Peyer's patch (tissue), 4 donors: ENCODE measurements at regions not wholly inside any gene's neighbourhood (a gene's known extent, or its start where the extent isn't known, plus 50 kb on each side); places are given as distances from the start of the nearest gene placed in this dataset.

Experiments
- DNase-seq, 3 donors: peaks; one replicate each; pipeline ENCODE4 v3.0.0-alpha.2; 2017 to 2019
- H3K27ac ChIP-seq, 4 donors: fragments of 200-600 bp; sonication (generic); one replicate each; pipeline ENCODE4 v1.5.1; 2016 to 2019
- H3K27me3 ChIP-seq, 2 donors: fragments of 200-600 bp; sonication (generic); one replicate each; pipeline ENCODE4 v1.5.1; 2019
- H3K36me3 ChIP-seq, 3 donors: fragments of 200-600 bp; sonication (generic); one replicate each; pipeline ENCODE4 v1.5.1; 2016 to 2019
- H3K4me1 ChIP-seq, 4 donors: fragments of 200-600 bp; sonication (generic); one replicate each; pipeline ENCODE4 v1.5.1; 2016 to 2019
- H3K4me3 ChIP-seq, 4 donors: fragments of 200-600 bp; sonication (generic); 1 replicate in 3 of 4; 2 replicates in 1 of 4; pipeline ENCODE4 v1.5.1; 2016 to 2019; ENCODE audit warnings: mild to moderate bottlenecking in 1 of 4
- H3K9me3 ChIP-seq, 4 donors: fragments of 200-600 bp; sonication (generic); one replicate each; pipeline ENCODE4 v1.5.1; 2016 to 2019; ENCODE audit warnings: mild to moderate bottlenecking in 1 of 4
- CTCF ChIP-seq, 6 experiments: fragments of 450-650 bp in 4 of 6; fragments of 200-600 bp in 2 of 6; sonication (generic) in 1 of 6; IDR thresholded peaks; one replicate each; pipeline ENCODE4 v1.5.1; 2017 to 2019; ENCODE audit warnings: antibody characterized with exemption in 6 of 6, mild to moderate bottlenecking in 3 of 6, moderate library complexity in 1 of 6
- POLR2A ChIP-seq, 2 donors: fragments of 450-650 bp; IDR thresholded peaks; one replicate each; pipeline ENCODE4 v1.5.1; 2017; ENCODE audit warnings: antibody characterized with exemption in 2 of 2, mild to moderate bottlenecking in 2 of 2, moderate library complexity in 2 of 2

GRCh38 chr6:115704028-115704427 is 356.7 kb downstream of the FRK start:
- Histone ChIP-seq H3K4me3 (no peak overlapping the region), H3K27me3 (no peaks in the 10 kb centered on the region), H3K36me3 (no peaks in the 10 kb centered on the region), H3K9me3 (no peaks in the 10 kb centered on the region), H3K27ac (no peak overlapping the region), H3K4me1 (no peaks in the 10 kb centered on the region)
- TF ChIP-seq POLR2A (IDR thresholded peaks at IDR 0.05) (no peak), CTCF (IDR thresholded peaks at IDR 0.05) (no peak)
- DNase-seq = no peak

- no peak overlapping the region for H3K4me3 ChIP-seq
- TF ChIP-seq CTCF (IDR thresholded peaks at IDR 0.05) (no peak), POLR2A (IDR thresholded peaks at IDR 0.05) (no peak)
- H3K27me3 ChIP-seq = no peaks in the 10 kb centered on the region
- H3K36me3 ChIP-seq = no peaks in the 10 kb centered on the region
- no peaks in the 10 kb centered on the region for H3K4me1 ChIP-seq
- DNase-seq = no peak
- H3K9me3 ChIP-seq = no peaks in the 10 kb centered on the region
- no peak overlapping the region for H3K27ac ChIP-seq
Observed at GRCh38 chr6:115691433-115691832, 369.3 kb downstream of the FRK start.

- no peak for DNase-seq
- no peaks in the 10 kb centered on the region for H3K36me3 ChIP-seq
- H3K4me1 ChIP-seq = no peaks in the 10 kb centered on the region
- no peak overlapping the region for H3K4me3 ChIP-seq
- no peak overlapping the region for H3K27ac ChIP-seq
- TF ChIP-seq POLR2A (IDR thresholded peaks at IDR 0.05) (no peak), CTCF (IDR thresholded peaks at IDR 0.05) (no peak)
- no peaks in the 10 kb centered on the region for H3K27me3 ChIP-seq
- H3K9me3 ChIP-seq = no peaks in the 10 kb centered on the region
Observed at GRCh38 chr6:115690854-115691253, 369.8 kb downstream of the FRK start.

- TF ChIP-seq CTCF (IDR thresholded peaks at IDR 0.05) (no peak), POLR2A (IDR thresholded peaks at IDR 0.05) (no peak)
- Histone ChIP-seq H3K9me3 (no peaks in the 10 kb centered on the region), H3K36me3 (no peaks in the 10 kb centered on the region), H3K4me1 (no peaks in the 10 kb centered on the region), H3K27me3 (no peaks in the 10 kb centered on the region), H3K4me3 (no peak overlapping the region), H3K27ac (no peak overlapping the region)
- DNase-seq = no peak
Observed at GRCh38 chr6:115681978-115682775, 378.5 kb downstream of the FRK start.

- no peak overlapping the region for H3K27ac ChIP-seq
- H3K36me3 ChIP-seq = no peaks in the 10 kb centered on the region
- H3K4me3 ChIP-seq = no peak overlapping the region
- no peak for DNase-seq
- no peaks in the 10 kb centered on the region for H3K27me3 ChIP-seq
- TF ChIP-seq CTCF (IDR thresholded peaks at IDR 0.05) = no peak
- TF ChIP-seq POLR2A (IDR thresholded peaks at IDR 0.05) = no peak
- no peaks in the 10 kb centered on the region for H3K9me3 ChIP-seq
- no peaks in the 10 kb centered on the region for H3K4me1 ChIP-seq
Observed at GRCh38 chr6:115680621-115681020, 380.1 kb downstream of the FRK start.
